ENCODE measurements at regions not wholly inside any gene's neighbourhood (a gene's known extent, or its start where the extent isn't known, plus 50 kb on each side); places are given as distances from the start of the nearest gene placed in this dataset.

- Histone ChIP-seq H3K9me2 (replicated peaks; ENCODE audit: insufficient read depth, low read length) (no peaks in the 10 kb centered on the region), H3K79me2 (ENCODE audit: low read length) (no peaks in the 10 kb centered on the region), H3K36me3 (replicated peaks; ENCODE audit: insufficient read depth, low read length) (no peaks in the 10 kb centered on the region), H2AFZ (ENCODE audit: low read length) (no peak overlapping the region), H3K9me3 (replicated peaks; ENCODE audit: insufficient read depth, low read length) (no peaks in the 10 kb centered on the region), H3K27me3 (replicated peaks; ENCODE audit: insufficient read depth, low read length) (no peaks in the 10 kb centered on the region), H3K4me3 (ENCODE audit: low read length) (no peak overlapping the region), H3F3A (ENCODE audit: insufficient read depth, low read length) (no peaks in the 10 kb centered on the region), H3K4me2 (ENCODE audit: low read depth, low read length) (no peak overlapping the region), H3K27ac (ENCODE audit: low read length) (no peak overlapping the region), H3K9ac (ENCODE audit: low read length) (no peak overlapping the region), H3K4me1 (ENCODE audit: low read length) (no peaks in the 10 kb centered on the region), H4K20me1 (ENCODE audit: insufficient read depth, low read length) (no peaks in the 10 kb centered on the region)
- TF ChIP-seq EZH2phosphoT487 (IDR thresholded peaks at IDR 0.05; ENCODE audit: low read length) (no peak), CTCF (IDR thresholded peaks at IDR 0.05; ENCODE audit: low read length) (no peak), EZH2 (optimal IDR thresholded peaks at IDR 0.05; ENCODE audit: low read depth, low read length) (no peak)
- DNase-seq, result no peak
Observed at GRCh38 chr20:52411611-52412010, 220.0 kb upstream of the ZFP64 start.

GRCh38 chr20:52410731-52411234 lies 219.2 kb upstream of the ZFP64 start:
- H3K4me1 ChIP-seq (ENCODE audit: low read length), result peaks cover 5% of the 10 kb centered on the region
- H3K4me3 ChIP-seq (ENCODE audit: low read length), result no peak overlapping the region
- H4K20me1 ChIP-seq (ENCODE audit: insufficient read depth, low read length), result no peaks in the 10 kb centered on the region
- no peak for DNase-seq
- H3K36me3 ChIP-seq (replicated peaks; ENCODE audit: insufficient read depth, low read length), result no peaks in the 10 kb centered on the region
- H3K27ac ChIP-seq (ENCODE audit: low read length), result no peak overlapping the region
- no peaks in the 10 kb centered on the region for H3K9me3 ChIP-seq (replicated peaks; ENCODE audit: insufficient read depth, low read length)
- peaks cover 2% of the 10 kb centered on the region; the same call in 1 of the 2 replicates for H3F3A ChIP-seq (ENCODE audit: insufficient read depth, low read length)
- H3K79me2 ChIP-seq (ENCODE audit: low read length), result no peaks in the 10 kb centered on the region
- no peak overlapping the region for H3K4me2 ChIP-seq (ENCODE audit: low read depth, low read length)
- no peaks in the 10 kb centered on the region for H3K9me2 ChIP-seq (replicated peaks; ENCODE audit: insufficient read depth, low read length)
- H3K27me3 ChIP-seq (replicated peaks; ENCODE audit: insufficient read depth, low read length), result no peaks in the 10 kb centered on the region
- H3K9ac ChIP-seq (ENCODE audit: low read length), result no peak overlapping the region
- TF ChIP-seq CTCF (IDR thresholded peaks at IDR 0.05; ENCODE audit: low read length), result no peak
- TF ChIP-seq EZH2 (optimal IDR thresholded peaks at IDR 0.05; ENCODE audit: low read depth, low read length), result no peak
- no peak for TF ChIP-seq EZH2phosphoT487 (IDR thresholded peaks at IDR 0.05; ENCODE audit: low read length)
- no peak overlapping the region for H2AFZ ChIP-seq (ENCODE audit: low read length)

GRCh38 chr20:52410182-52410647 lies 218.6 kb upstream of the ZFP64 start:
- Histone ChIP-seq H3F3A (ENCODE audit: insufficient read depth, low read length) (peaks cover 3% of the 10 kb centered on the region), H4K20me1 (ENCODE audit: insufficient read depth, low read length) (no peaks in the 10 kb centered on the region), H3K9me3 (replicated peaks; ENCODE audit: insufficient read depth, low read length) (no peaks in the 10 kb centered on the region), H2AFZ (ENCODE audit: low read length) (no peak overlapping the region), H3K36me3 (replicated peaks; ENCODE audit: insufficient read depth, low read length) (no peaks in the 10 kb centered on the region), H3K79me2 (ENCODE audit: low read length) (no peaks in the 10 kb centered on the region), H3K4me2 (ENCODE audit: low read depth, low read length) (no peak overlapping the region), H3K9me2 (replicated peaks; ENCODE audit: insufficient read depth, low read length) (no peaks in the 10 kb centered on the region), H3K27me3 (replicated peaks; ENCODE audit: insufficient read depth, low read length) (no peaks in the 10 kb centered on the region), H3K27ac (ENCODE audit: low read length) (no peak overlapping the region), H3K4me3 (ENCODE audit: low read length) (no peak overlapping the region), H3K9ac (ENCODE audit: low read length) (no peak overlapping the region), H3K4me1 (ENCODE audit: low read length) (peaks cover 11% of the 10 kb centered on the region)
- TF ChIP-seq EZH2phosphoT487 (IDR thresholded peaks at IDR 0.05; ENCODE audit: low read length) (no peak), EZH2 (optimal IDR thresholded peaks at IDR 0.05; ENCODE audit: low read depth, low read length) (no peak), CTCF (IDR thresholded peaks at IDR 0.05; ENCODE audit: low read length) (no peak)
- DNase-seq, result no peak

Measured in MM.1S (cell line).